AG09309 (cell line): ENCODE measurements at regions not wholly inside any gene's neighbourhood (a gene's known extent, or its start where the extent isn't known, plus 50 kb on each side); places are given as distances from the start of the nearest gene placed in this dataset.
A peak's percentile ranks its signal among the peaks of the same experiment; 100 is the strongest.

Experiments
- DNase-seq: peaks from one replicate; pipeline ENCODE4 v3.0.0-alpha.2; 2010; ENCODE audit warnings: low read depth
- H3K4me3 ChIP-seq: 2 replicates; pipeline ENCODE4 v1.5.1; 2011; ENCODE audit warnings: mild to moderate bottlenecking, low read depth, low read length, moderate library complexity; ENCODE audit not compliant: control insufficient read depth
- CTCF ChIP-seq: IDR thresholded peaks from 2 replicates; pipeline ENCODE4 v1.5.1; 2011; ENCODE audit warnings: mild to moderate bottlenecking, low read depth, low read length, inconsistent platforms; ENCODE audit not compliant: insufficient read depth, control insufficient read depth; ENCODE audit errors: missing control alignments

GRCh38 chr12:93957168-93957567 lies 191.2 kb upstream of the PLXNC1 start:
- no peak overlapping the region for H3K4me3 ChIP-seq
- no peak for TF ChIP-seq CTCF

DNA sequence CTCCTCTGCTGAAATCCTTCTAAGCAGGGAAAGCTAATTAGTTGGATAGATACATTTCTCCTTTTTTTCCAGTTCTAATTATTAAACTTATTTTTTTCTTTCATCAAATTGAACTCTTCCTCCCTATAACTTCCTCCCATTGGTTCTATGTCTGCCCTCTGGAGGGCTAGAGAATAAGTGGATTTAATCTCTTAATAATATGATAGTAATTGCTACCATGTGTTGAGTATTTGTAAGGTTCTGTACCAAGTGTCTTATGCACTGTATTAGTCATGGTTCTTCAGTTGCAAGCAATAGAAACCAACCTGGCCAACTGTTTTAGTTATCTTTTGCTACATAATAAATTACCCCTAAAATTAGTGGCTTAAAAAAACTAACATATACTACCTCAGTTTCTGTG lies 190.5 kb upstream of the PLXNC1 start:
- no peak for DNase-seq
- H3K4me3 ChIP-seq = no peak overlapping the region
- TF ChIP-seq CTCF = peak; percentile 25

More at GRCh38 chr12:93957168-93957567, 191.2 kb upstream of the PLXNC1 start:
- DNase-seq = no peak

GRCh38 chr12:93959657-93960056 lies 188.7 kb upstream of the PLXNC1 start:
- TF ChIP-seq CTCF = no peak
- no peak for DNase-seq
- H3K4me3 ChIP-seq = no peak overlapping the region

DNA sequence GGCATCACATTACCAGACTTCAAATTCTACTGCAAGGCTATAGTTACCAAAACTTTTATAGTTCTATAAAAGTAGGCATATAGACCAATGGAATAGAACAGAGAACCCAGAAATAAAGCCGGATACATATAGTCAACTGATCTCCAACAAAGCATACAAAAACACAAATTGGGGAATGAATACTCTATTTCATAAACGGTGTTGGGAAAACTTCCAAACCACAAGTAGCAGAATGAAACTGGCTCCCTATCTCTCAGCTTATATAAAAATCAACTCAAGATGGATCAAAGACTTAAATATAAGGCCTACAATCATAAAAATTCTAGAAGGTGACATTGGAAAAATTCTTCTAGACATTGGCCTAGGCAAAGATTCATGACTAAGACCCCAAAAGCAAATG lies 187.9 kb upstream of the PLXNC1 start:
- H3K4me3 ChIP-seq = no peak overlapping the region
- no peak for DNase-seq
- TF ChIP-seq CTCF = no peak

- DNase-seq = no peak
- no peak for TF ChIP-seq CTCF
- no peak overlapping the region for H3K4me3 ChIP-seq
Observed at GRCh38 chr12:93962336-93962735, 186.0 kb upstream of the PLXNC1 start.

- no peak for TF ChIP-seq CTCF
- H3K4me3 ChIP-seq = no peak overlapping the region
- no peak for DNase-seq
Observed at GRCh38 chr12:93964936-93965335, 183.4 kb upstream of the PLXNC1 start.

DNA sequence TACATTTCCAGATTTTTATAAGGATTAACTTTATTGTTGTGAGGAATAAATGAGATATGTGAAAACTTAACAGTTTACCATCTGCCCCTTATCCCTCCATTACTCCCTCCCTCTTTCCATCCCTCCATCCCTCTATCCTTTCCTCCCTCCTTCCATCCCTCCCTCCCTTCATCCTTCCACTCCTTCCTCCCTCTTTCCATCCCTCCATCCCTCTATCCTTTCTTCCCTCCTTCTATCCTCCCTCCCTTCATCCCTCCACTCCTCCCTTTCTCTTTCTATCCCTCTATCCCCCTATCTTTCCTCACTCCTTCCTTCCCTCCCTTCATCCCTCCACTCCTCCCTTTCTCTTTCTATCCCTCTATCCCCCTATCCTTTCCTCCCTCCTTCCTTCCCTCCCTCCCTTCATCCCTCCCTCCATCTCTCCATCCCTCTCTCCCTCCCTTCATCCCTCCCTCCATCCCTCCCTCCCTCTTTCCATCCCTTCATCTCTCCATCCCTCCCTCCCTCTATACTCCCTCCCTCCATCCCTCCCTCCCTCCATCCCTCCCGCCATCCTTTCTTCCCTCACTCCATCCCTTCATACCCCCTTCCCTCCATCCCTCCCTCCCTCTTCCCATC lies 181.8 kb upstream of the PLXNC1 start:
- TF ChIP-seq CTCF = no peak
- no peak overlapping the region for H3K4me3 ChIP-seq
- DNase-seq = no peak
